OCI-M2 (cell line): ENCODE measurements at regions not wholly inside any gene's neighbourhood (a gene's known extent, or its start where the extent isn't known, plus 50 kb on each side); places are given as distances from the start of the nearest gene placed in this dataset.

Experiments
- DNase-seq: peaks from one replicate; lab custom pipeline; 2025; ENCODE audit not compliant: unreplicated experiment; lab: John Stamatoyannopoulos, UW

- peak; percentile 17 for DNase-seq
These were observed 106.2 kb upstream of the NAV3 start for GRCh38 chr12:77724367-77724957.

- no peak for DNase-seq
These were observed 107.4 kb upstream of the NAV3 start for GRCh38 chr12:77723308-77723707.

GRCh38 chr12:77722536-77722935, 108.2 kb upstream of the NAV3 start:
- no peak for DNase-seq

DNA sequence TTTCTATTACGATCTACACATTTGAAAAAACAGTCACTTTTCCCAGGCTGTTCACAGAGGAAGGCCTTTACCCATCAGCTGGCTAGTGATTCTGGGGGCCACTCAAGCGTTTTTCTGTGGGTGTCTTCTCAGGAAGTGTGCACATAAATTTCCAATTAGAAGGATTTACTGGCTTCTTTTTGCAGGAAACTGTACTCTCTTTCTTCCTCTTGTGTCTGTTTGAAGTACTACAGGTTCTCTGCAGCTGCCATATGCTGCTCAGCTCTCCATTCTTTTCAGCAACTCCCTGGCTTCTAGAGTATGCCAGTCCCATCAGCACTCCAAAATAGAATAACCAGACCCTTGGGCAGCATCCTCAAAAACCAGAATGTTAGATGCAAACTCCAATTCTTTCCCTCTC, 110.4 kb upstream of the NAV3 start:
- no peak for DNase-seq

GRCh38 chr12:77710209-77710608, 120.5 kb upstream of the NAV3 start:
- DNase-seq, result no peak

- no peak for DNase-seq
These were observed 133.6 kb upstream of the NAV3 start for GRCh38 chr12:77697126-77697525.

- DNase-seq, result no peak
These were observed 134.5 kb upstream of the NAV3 start for GRCh38 chr12:77696183-77696582.

DNA sequence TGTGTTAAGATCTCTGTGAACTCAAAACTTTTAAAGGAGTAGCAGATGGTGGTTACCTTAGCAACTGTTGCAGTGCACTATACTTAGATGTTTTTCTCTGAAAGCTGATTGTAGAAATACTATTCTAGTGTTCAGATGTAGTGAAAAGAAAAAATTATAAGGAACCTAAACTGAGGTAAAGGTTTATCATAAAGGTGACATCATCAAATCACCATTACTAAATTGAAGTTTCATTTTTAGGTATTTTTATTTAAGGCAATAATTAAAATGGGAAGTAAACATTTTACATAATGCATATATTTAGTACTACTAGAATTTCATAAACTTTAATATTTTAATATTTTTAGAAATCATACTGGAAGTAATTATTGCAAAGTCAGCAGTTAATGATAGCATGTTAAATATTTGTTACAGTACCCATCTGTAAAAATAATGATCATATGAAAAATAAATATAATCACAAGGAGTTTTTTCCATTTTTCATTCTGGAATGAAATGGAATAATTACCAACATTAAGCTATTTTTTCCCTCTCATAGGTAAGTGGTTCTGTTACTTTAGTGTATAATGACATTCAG, 141.1 kb upstream of the NAV3 start:
- DNase-seq, result no peak

GRCh38 chr12:77687321-77687720, 143.4 kb upstream of the NAV3 start:
- no peak for DNase-seq

GRCh38 chr12:77686760-77687159, 143.9 kb upstream of the NAV3 start:
- no peak for DNase-seq

DNA sequence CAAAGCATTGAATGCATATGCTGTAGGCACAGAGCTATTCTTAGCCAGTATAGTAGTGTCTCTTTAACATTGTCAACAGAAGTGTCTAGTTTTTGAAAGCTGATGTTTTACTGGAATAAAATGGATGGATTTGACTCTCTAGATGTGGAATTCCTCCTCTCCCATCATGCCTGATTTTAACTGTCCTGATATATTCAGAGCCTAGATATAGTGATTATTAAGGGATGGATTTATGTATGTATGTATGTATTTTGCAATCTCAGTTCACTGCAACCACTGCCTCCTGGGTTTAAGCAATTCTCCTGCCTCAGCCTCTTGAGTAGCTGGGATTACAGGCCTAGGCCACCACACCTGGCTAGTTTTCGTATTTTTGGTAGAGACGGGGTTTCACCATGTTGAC, 144.8 kb upstream of the NAV3 start:
- DNase-seq, result no peak

- no peak for DNase-seq
These were observed 145.6 kb upstream of the NAV3 start for GRCh38 chr12:77685112-77685511.

DNA sequence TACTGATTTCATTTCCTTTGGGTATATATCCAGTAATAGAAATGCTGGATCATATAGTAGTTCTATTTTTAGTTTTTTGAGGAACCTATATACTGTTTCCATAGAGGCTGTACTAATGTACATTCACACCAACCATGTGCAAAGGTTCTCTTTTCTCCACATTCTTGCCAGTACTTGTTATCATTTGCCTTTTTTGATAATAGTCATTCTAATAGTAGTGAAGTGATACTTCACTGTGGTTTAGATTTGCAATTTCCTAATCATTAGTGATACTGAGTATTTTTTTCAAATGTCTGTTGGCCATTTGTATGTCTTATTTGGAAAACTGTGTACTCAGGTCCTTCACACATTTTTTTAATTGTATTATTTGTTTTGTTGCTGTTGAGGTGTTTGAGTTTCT, 148.2 kb upstream of the NAV3 start:
- DNase-seq, result no peak

GRCh38 chr12:77681726-77682125, 149.0 kb upstream of the NAV3 start:
- DNase-seq, result no peak

DNA sequence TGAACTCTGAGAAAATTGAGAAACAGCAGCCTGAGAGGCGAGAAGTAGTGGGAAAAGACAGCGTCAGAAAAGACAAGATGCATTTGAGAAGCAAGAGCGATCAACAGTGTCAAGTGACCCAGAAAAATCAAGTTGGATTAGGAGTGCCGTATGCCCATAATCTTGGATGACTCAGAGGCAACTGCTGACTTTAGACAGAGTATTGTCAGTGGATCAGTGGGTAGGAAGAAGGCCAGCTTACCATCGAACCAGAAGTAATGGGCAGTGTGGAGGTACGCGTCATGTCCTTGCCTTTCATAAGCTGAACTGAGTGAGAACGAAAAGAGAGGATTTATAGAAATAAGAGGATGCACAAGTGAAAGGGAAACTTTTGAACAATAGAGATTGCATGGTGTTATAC, 151.0 kb upstream of the NAV3 start:
- DNase-seq, result no peak

DNA sequence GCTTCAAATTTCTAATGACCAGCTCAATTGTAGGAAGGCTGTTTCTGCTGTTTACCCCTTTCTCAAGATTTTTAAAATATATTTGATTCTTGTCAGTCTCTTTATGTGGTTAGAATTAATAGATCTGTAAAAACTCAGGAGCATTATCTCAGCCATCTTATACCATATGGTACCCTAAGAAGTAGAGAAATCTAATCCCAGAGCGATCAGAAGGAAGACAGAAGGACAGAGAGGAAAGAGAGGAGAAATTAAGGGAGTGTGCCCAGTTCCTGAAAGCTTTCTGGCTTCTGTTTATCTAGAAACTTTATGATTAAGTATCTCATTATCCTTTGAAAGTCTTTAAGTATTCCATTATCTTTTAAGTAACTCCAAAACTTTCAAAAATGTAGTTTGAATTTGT, 152.1 kb upstream of the NAV3 start:
- no peak for DNase-seq

DNA sequence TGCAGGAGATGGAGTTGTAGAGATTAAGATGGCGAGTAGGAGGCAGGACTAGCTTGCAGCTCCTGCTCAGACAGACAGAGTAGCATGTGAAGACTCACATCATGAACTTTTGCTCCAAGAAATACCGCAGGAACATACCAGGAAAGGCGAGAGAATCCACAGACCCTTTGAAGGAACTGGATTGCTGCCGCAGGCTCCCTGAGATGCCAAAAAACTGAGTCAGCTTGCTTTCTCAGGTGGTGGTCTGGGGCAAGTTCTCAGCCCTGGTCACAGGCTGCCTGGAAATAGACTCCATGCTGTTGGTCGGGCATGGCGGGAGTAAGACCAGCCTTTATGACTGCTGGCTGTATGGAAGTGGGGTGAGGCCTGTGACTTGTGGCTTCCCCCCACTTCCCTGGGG, 163.6 kb upstream of the NAV3 start:
- no peak for DNase-seq

DNA sequence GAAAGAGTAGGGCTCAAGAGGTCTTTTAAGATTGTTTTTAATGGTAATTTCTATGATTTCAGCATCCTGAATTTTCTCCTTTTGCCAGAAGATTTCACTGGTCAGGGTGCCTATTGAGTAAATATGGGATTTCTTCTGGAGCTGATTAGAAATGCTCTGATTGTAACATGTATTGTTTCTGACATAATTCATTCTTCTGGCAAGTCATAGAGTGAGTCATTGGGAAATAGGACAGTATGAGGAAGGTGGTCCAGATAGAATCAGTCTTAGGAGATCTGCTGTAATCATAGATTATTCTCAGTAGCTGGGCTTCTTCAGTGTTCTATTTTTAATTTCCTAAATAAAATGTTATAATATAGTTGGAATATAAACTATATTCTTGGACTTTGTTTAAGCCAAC, 182.0 kb upstream of the NAV3 start:
- DNase-seq, result no peak

- no peak for DNase-seq
These were observed 184.6 kb upstream of the NAV3 start for GRCh38 chr12:77645966-77646598.

DNA sequence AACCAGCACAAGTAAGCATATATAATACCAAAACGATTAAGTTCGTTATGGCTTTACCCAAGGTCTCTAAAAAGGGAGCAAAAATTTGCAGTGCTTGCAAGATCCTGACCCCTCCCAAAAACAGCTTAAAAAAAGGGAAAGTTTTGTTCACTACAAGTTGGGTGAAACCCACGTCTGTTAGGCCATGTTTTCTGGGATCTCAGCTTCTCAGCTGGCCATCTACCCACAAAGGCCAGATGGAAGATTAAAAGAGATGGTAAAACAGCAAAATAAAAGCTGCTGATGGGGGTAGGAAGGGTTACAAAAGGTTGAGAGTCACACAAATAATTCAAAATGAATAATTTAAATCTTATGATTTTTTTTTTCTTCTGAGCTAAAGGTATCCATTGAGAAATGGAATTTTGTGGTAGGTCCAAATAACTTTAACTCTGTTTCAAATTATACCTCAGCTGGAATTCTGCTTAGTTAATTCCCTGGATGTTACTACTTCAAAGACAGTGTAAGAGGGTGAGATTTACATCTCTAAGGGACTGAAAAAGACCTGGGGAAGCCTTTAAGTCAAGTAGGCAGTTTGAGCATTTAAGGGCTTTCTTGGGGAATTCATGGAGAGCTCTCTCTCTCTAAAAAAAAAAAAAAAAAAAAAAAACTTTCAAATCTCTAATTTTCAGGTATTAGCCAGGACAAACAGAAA, 185.6 kb upstream of the NAV3 start:
- no peak for DNase-seq

DNA sequence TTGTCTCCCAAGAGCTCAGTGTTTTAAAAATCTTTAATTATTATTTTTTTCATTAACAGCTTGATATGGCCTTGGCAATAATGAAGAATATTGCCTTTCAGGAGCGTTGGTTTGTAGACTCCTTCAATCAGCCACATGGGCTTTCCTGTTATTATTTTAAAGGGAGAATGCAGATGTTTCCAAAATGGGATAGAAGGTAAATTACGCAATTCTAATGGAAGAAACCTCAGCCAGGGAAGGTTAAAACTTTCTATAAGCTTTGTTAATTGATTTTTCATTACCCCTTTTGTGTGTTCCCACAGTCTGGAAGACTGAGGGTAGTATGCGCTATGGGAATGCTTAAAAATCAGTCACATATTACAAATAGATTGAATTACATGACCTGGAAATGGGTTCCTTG, 188.4 kb upstream of the NAV3 start:
- no peak for DNase-seq

GRCh38 chr12:77640356-77640755, 190.3 kb upstream of the NAV3 start:
- no peak for DNase-seq
